OCI-LY7 (cell line): ENCODE measurements at regions not wholly inside any gene's neighbourhood (a gene's known extent, or its start where the extent isn't known, plus 50 kb on each side); places are given as distances from the start of the nearest gene placed in this dataset.
"Not testable (repeated sequence)": the region's sequence is repeated elsewhere in the genome, so short reads cannot be mapped to it uniquely, and the experiment has no call there.

ENCODE experiments used
- BruUV-seq: library from RNA; stranded (reverse); fragments of 400-500 nt; replicated peaks from 2 replicates; lab custom pipeline; 2021; lab: Mats Ljungman, UMichigan
- CTCF ChIA-PET: fragments of 300-600 bp; sonication (Branson Sonifier 250); formaldehyde crosslinking; loops from one replicate; lab custom pipeline; 2022; ENCODE audit warnings: antibody characterized with exemption; ENCODE audit not compliant: unreplicated experiment; lab: Charles Lee
- POLR2A ChIA-PET: fragments of 300-600 bp; sonication (Branson Sonifier 250); formaldehyde crosslinking; loops from one replicate; lab custom pipeline; 2022; ENCODE audit warnings: antibody characterized with exemption; lab: Charles Lee
- DNase-seq: peaks from one replicate; pipeline ENCODE4 v3.0.0-alpha.2; 2015; ENCODE audit warnings: low spot score
- H2AFZ ChIP-seq: fragments of 200-600 bp; sonication (generic), shearing (Covaris generic); 2 replicates; pipeline ENCODE4 v1.6.1; 2014; ENCODE audit warnings: mild to moderate bottlenecking, antibody characterized with exemption, low read length, moderate library complexity
- H3K27ac ChIP-seq: fragments of 200-600 bp; sonication (generic); 2 replicates; pipeline ENCODE4 v1.5.1; 2014; ENCODE audit warnings: mixed run types, low read depth, mild to moderate bottlenecking, moderate library complexity, low read length, inconsistent platforms; ENCODE audit not compliant: poor library complexity, severe bottlenecking
- H3K36me3 ChIP-seq: fragments of 200-600 bp; sonication (generic); 2 replicates; pipeline ENCODE4 v1.6.1; 2014; ENCODE audit warnings: mild to moderate bottlenecking, antibody characterized with exemption, low read length, moderate library complexity, mixed read lengths; ENCODE audit not compliant: insufficient read depth
- H3K4me1 ChIP-seq: fragments of 200-600 bp; sonication (generic); 2 replicates; pipeline ENCODE4 v1.5.1; 2014; ENCODE audit warnings: mild to moderate bottlenecking, low read length; ENCODE audit not compliant: insufficient read depth, poor library complexity, severe bottlenecking
- H3K4me2 ChIP-seq: fragments of 200-600 bp; sonication (generic); 2 replicates; pipeline ENCODE4 v1.6.1; 2014; ENCODE audit warnings: mild to moderate bottlenecking, low read length
- H3K4me3 ChIP-seq: fragments of 200-600 bp; sonication (generic); 2 replicates; pipeline ENCODE4 v1.5.1; 2014; ENCODE audit warnings: mild to moderate bottlenecking, low read depth, low read length; ENCODE audit not compliant: poor library complexity, severe bottlenecking
- H3K79me2 ChIP-seq: fragments of 200-600 bp; sonication (generic); 2 replicates; pipeline ENCODE4 v1.6.1; 2016; ENCODE audit warnings: low read depth, mild to moderate bottlenecking, low read length, moderate library complexity, mixed read lengths; ENCODE audit not compliant: insufficient read depth
- H3K9me2 ChIP-seq: fragments of 200-600 bp; sonication (generic); 2 replicates; pipeline ENCODE4 v1.6.1; 2016; ENCODE audit warnings: mild to moderate bottlenecking, low read length, mixed read lengths; ENCODE audit not compliant: insufficient read depth
- H3K9me3 ChIP-seq: fragments of 200-600 bp; sonication (generic); 2 replicates; pipeline ENCODE4 v1.6.1; 2014; ENCODE audit warnings: mild to moderate bottlenecking, mixed run types, low read length, mixed read lengths
- H4K20me1 ChIP-seq: fragments of 200-600 bp; sonication (generic); 2 replicates; pipeline ENCODE4 v1.6.1; 2014; ENCODE audit warnings: mild to moderate bottlenecking, antibody characterized with exemption, low read length, moderate library complexity, mixed read lengths; ENCODE audit not compliant: insufficient read depth
- CTCF ChIP-seq: fragments of 200-600 bp; sonication (generic); conservative IDR thresholded peaks from 2 replicates; pipeline ENCODE4 v1.5.1; 2014; ENCODE audit warnings: mild to moderate bottlenecking, antibody characterized with exemption, low read length, moderate library complexity, mixed read lengths
- EZH2phosphoT487 ChIP-seq: fragments of 200-600 bp; sonication (generic); IDR thresholded peaks from 2 replicates; pipeline ENCODE4 v1.6.1; 2018; ENCODE audit warnings: low read depth, borderline replicate concordance, mild to moderate bottlenecking, mixed run types, antibody characterized with exemption, low read length, moderate library complexity, mixed read lengths
- intact Hi-C: fragments of 100-400 bp; cut with micrococcal nuclease; formaldehyde crosslinking; loops from one replicate; pipeline ENCODE4 v1.10.0; 2022; ENCODE audit not compliant: unreplicated experiment

- no peak overlapping the region for H3K4me2 ChIP-seq
- no peaks in the 10 kb centered on the region for H4K20me1 ChIP-seq
- H3K4me3 ChIP-seq = no peak overlapping the region
- 0 out of 2 replicates have a peak, but pooled peaks cover 7% of the 10 kb centered on the region for H3K9me3 ChIP-seq
- no peak overlapping the region for H3K27ac ChIP-seq
- H3K9me2 ChIP-seq = no peaks in the 10 kb centered on the region
- TF ChIP-seq EZH2phosphoT487 (no peak), CTCF (no peak)
- no peak overlapping the region for H2AFZ ChIP-seq
- DNase-seq = no peak
- BruUV-seq = no TSS peak
- intact Hi-C loops = no loop called here
- CTCF ChIA-PET = no interaction called here
- H3K4me1 ChIP-seq = no peaks in the 10 kb centered on the region
- H3K36me3 ChIP-seq = no peaks in the 10 kb centered on the region
- POLR2A ChIA-PET = no interaction called here
- H3K79me2 ChIP-seq = no peaks in the 10 kb centered on the region
These were observed 100.5 kb upstream of the MED13L start for GRCh38 chr12:116378002-116378401.

- Histone ChIP-seq H4K20me1 (no peaks in the 10 kb centered on the region), H3K27ac (no peak overlapping the region), H3K9me3 (0 out of 2 replicates have a peak, but pooled peaks cover 5% of the 10 kb centered on the region), H3K9me2 (no peaks in the 10 kb centered on the region), H2AFZ (no peak overlapping the region), H3K79me2 (no peaks in the 10 kb centered on the region), H3K36me3 (no peaks in the 10 kb centered on the region), H3K4me2 (no peak overlapping the region), H3K4me3 (no peak overlapping the region), H3K4me1 (peaks cover 6% of the 10 kb centered on the region)
- BruUV-seq = no TSS peak
- POLR2A ChIA-PET = no interaction called here
- TF ChIP-seq CTCF (no peak), EZH2phosphoT487 (no peak)
- CTCF ChIA-PET = no interaction called here
- no peak for DNase-seq
- intact Hi-C loops = no loop called here
These were observed 102.6 kb upstream of the MED13L start for GRCh38 chr12:116380108-116380507.

- CTCF ChIA-PET, DNase-seq, intact Hi-C loops, POLR2A ChIA-PET, H4K20me1 ChIP-seq, H3K4me1 ChIP-seq, H3K9me2 ChIP-seq, H3K36me3 ChIP-seq, H3K79me2 ChIP-seq, H3K9me3 ChIP-seq, BruUV-seq, H3K4me3 ChIP-seq, H3K4me2 ChIP-seq, H2AFZ ChIP-seq, H3K27ac ChIP-seq: not testable (repeated sequence)
These were observed 103.2 kb upstream of the MED13L start for GRCh38 chr12:116380740-116381139.
